Vagina (tissue), 2 donors: ENCODE measurements at regions not wholly inside any gene's neighbourhood (a gene's known extent, or its start where the extent isn't known, plus 50 kb on each side); places are given as distances from the start of the nearest gene placed in this dataset.

Experiments
- DNase-seq, 2 donors: peaks; one replicate each; pipeline ENCODE4 v3.0.0-alpha.2; 2017; ENCODE audit errors: extremely low spot score in 2 of 2
- H3K27ac ChIP-seq: fragments of 200-600 bp; sonication (generic); one replicate; pipeline ENCODE4 v1.5.1; 2019
- H3K27me3 ChIP-seq: fragments of 200-600 bp; sonication (generic); one replicate; pipeline ENCODE4 v1.5.1; 2019
- H3K36me3 ChIP-seq, 2 donors: fragments of 200-600 bp; sonication (generic); one replicate each; pipeline ENCODE4 v1.5.1; 2017 to 2019
- H3K4me1 ChIP-seq: fragments of 200-600 bp; sonication (generic); one replicate; pipeline ENCODE4 v1.5.1; 2019
- H3K4me3 ChIP-seq, 2 donors: fragments of 200-600 bp; sonication (generic); 1 replicate in 1 of 2; 2 replicates in 1 of 2; pipeline ENCODE4 v1.5.1; 2016 to 2019
- H3K9me3 ChIP-seq: fragments of 200-600 bp; sonication (generic); one replicate; pipeline ENCODE4 v1.5.1; 2019
- POLR2A ChIP-seq, 2 donors: fragments of 450-650 bp; IDR thresholded peaks; one replicate each; pipeline ENCODE4 v1.6.1; 2017; ENCODE audit warnings: antibody characterized with exemption in 2 of 2, mild to moderate bottlenecking in 2 of 2, moderate library complexity in 2 of 2
- POLR2AphosphoS5 ChIP-seq, 2 donors: sonication (generic); formaldehyde crosslinking; IDR thresholded peaks; one replicate each; pipeline ENCODE4 v1.9.0; 2017; ENCODE audit warnings: antibody characterized with exemption in 2 of 2, mild to moderate bottlenecking in 2 of 2, low read depth in 1 of 2; ENCODE audit not compliant: insufficient read depth in 1 of 2
- intact Hi-C: fragments of 100-400 bp; cut with DNase I; formaldehyde crosslinking; loops from one replicate; pipeline ENCODE4 v1.15.1; 2023
- TF ChIP-seq, protein P1 (sequence below), 3 experiments: fragments of 450-650 bp in 2 of 3; fragments of 200-600 bp in 1 of 3; sonication (generic) in 1 of 3; IDR thresholded peaks; one replicate each; pipeline ENCODE4 v1.5.1; 2017 to 2019; ENCODE audit warnings: antibody characterized with exemption in 3 of 3, mild to moderate bottlenecking in 2 of 3, moderate library complexity in 2 of 3

DNA sequence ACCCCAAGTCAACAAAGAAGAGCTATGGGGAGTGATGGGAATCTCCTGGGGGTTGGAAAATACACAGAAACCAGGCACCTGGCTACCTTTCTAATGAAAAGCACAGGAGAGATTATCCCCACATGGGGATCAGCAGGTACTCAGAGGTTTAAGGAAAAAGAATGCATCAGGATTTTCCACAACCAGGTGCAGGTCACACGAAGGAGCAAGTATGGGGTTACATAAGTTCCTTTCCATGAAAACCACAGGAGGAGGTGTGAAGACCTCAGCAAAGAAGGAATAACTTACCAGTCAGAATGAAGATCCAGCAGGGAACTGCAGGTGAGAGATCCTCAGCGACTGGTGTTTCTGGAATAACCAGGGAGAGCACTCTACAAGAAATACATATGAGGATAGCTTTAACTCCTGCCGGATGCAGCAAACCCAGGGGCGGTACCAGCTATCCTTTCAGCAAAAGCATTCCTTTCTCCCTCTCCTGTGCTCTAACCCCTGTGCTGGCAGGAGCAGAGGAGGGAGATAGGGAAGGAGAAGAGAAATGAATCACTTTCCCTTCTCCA lies 116.7 kb upstream of the TMEM106B start:
- TF ChIP-seq, protein P1, sequence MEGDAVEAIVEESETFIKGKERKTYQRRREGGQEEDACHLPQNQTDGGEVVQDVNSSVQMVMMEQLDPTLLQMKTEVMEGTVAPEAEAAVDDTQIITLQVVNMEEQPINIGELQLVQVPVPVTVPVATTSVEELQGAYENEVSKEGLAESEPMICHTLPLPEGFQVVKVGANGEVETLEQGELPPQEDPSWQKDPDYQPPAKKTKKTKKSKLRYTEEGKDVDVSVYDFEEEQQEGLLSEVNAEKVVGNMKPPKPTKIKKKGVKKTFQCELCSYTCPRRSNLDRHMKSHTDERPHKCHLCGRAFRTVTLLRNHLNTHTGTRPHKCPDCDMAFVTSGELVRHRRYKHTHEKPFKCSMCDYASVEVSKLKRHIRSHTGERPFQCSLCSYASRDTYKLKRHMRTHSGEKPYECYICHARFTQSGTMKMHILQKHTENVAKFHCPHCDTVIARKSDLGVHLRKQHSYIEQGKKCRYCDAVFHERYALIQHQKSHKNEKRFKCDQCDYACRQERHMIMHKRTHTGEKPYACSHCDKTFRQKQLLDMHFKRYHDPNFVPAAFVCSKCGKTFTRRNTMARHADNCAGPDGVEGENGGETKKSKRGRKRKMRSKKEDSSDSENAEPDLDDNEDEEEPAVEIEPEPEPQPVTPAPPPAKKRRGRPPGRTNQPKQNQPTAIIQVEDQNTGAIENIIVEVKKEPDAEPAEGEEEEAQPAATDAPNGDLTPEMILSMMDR (IDR thresholded peaks at IDR 0.05) = no peak
- TF ChIP-seq POLR2A (IDR thresholded peaks at IDR 0.05) (no peak), POLR2AphosphoS5 (IDR thresholded peaks at IDR 0.05; ENCODE audit: insufficient read depth in 1 of 2, low read depth in 1 of 2) (no peak)
- DNase-seq = no peak

DNA sequence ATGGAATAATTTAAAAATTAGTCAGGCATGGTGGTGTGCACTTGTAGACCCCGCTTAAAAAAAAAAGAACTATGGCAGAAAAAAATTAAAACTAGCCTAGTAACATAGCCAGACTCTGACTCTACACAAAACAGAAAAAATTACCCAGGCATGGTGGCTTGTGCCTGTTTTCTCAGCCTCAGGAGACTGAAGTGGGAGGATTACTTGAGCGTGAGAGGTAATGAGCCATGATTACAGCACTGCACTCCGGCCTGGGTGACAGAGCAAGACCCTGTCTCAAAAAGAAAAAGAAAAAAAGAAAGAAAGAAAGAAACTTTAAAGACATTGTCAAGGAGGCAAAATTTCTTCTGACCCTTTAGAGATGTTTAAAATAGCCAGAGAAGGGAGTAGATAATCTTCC lies 109.0 kb upstream of the TMEM106B start:
- no peaks in the 10 kb centered on the region for H3K9me3 ChIP-seq
- H3K27me3 ChIP-seq = no peaks in the 10 kb centered on the region
- H3K27ac ChIP-seq = no peak overlapping the region
- DNase-seq = no peak
- no peaks in the 10 kb centered on the region for H3K36me3 ChIP-seq
- H3K4me3 ChIP-seq = no peak overlapping the region
- intact Hi-C loops = no loop called here
- peaks cover 3% of the 10 kb centered on the region for H3K4me1 ChIP-seq
- TF ChIP-seq POLR2A (IDR thresholded peaks at IDR 0.05) (no peak), POLR2AphosphoS5 (IDR thresholded peaks at IDR 0.05; ENCODE audit: insufficient read depth in 1 of 2, low read depth in 1 of 2) (no peak)
- TF ChIP-seq, protein P1 (IDR thresholded peaks at IDR 0.05) = no peak

More for the DNA sequence above, 116.7 kb upstream of the TMEM106B start:
- Histone ChIP-seq H3K9me3 (no peaks in the 10 kb centered on the region), H3K27ac (no peak overlapping the region), H3K36me3 (no peaks in the 10 kb centered on the region), H3K4me1 (no peaks in the 10 kb centered on the region), H3K4me3 (no peak overlapping the region), H3K27me3 (no peaks in the 10 kb centered on the region)
- intact Hi-C loops = no loop called here

DNA sequence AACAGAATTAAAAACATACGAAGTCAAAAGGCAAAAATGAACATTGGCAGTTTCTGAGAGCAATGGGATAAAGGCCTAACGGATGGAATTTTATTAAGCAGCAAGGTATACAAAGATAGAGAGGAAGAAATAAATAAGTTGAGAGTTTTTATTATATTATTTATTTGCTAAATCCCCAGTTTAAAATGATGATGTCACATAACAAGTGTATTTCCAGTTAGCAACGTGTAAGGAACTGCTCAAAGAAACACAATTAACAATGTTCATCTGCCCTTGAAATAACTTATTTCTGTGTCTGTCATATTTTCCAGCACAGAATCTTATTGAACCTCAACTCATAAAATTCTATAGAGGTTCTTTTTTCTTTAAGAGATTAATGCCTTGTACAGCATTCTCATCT lies 108.6 kb upstream of the TMEM106B start:
- H3K36me3 ChIP-seq = no peaks in the 10 kb centered on the region
- intact Hi-C loops = no loop called here
- no peak overlapping the region for H3K27ac ChIP-seq
- H3K27me3 ChIP-seq = no peaks in the 10 kb centered on the region
- H3K4me3 ChIP-seq = no peak overlapping the region
- no peaks in the 10 kb centered on the region for H3K9me3 ChIP-seq
- peaks cover 7% of the 10 kb centered on the region for H3K4me1 ChIP-seq
- TF ChIP-seq POLR2A (IDR thresholded peaks at IDR 0.05) (no peak), POLR2AphosphoS5 (IDR thresholded peaks at IDR 0.05; ENCODE audit: insufficient read depth in 1 of 2, low read depth in 1 of 2) (no peak)
- TF ChIP-seq, protein P1 (IDR thresholded peaks at IDR 0.05) = no peak
- no peak for DNase-seq

DNA sequence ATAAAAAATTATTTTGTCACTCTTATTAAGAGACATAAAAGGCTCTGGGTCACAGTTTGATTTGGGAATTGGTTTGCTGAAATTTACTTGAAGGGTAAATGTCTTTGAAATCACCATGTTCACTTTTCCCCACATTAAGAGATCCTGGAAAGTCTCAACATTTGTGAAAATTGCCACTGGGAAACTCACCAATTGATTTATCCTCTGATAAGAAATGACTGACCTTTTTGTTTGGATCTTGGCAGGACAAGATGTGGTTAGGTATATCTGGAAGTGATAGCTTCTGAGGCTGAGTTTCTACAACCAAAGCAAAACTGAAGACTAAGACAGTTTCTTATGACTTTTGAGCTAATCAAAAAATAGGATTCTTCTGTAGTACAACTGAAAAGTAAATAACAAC lies 107.1 kb upstream of the TMEM106B start:
- DNase-seq = no peak
- Histone ChIP-seq H3K27me3 (no peaks in the 10 kb centered on the region), H3K36me3 (no peaks in the 10 kb centered on the region), H3K4me3 (no peak overlapping the region), H3K27ac (no peak overlapping the region), H3K9me3 (no peaks in the 10 kb centered on the region), H3K4me1 (peaks cover 11% of the 10 kb centered on the region)
- intact Hi-C loops = no loop called here
- TF ChIP-seq POLR2A (IDR thresholded peaks at IDR 0.05) = no peak
- no peak for TF ChIP-seq POLR2AphosphoS5 (IDR thresholded peaks at IDR 0.05; ENCODE audit: insufficient read depth in 1 of 2, low read depth in 1 of 2)
- TF ChIP-seq, protein P1 (IDR thresholded peaks at IDR 0.05) = no peak

DNA sequence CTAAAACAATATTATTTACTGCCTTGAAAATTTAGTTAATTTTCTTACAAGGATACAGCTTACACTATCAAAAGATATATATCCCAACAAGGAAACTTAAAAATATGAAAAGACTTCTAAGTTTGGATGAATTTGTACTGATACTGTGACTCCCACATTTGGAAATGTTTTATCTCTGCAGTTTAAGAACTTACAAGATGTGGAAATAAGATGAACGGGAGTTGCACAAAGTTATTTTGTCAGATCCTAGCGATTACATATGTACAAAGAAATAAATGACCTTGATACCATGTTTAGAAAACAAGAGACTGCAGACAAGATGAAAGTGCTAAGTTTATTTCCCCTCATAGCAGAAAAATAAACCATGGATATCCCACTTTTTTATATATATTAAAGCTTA lies 103.7 kb upstream of the TMEM106B start:
- no peak overlapping the region for H3K27ac ChIP-seq
- intact Hi-C loops = no loop called here
- TF ChIP-seq POLR2A (IDR thresholded peaks at IDR 0.05) (no peak), POLR2AphosphoS5 (IDR thresholded peaks at IDR 0.05; ENCODE audit: insufficient read depth in 1 of 2, low read depth in 1 of 2) (no peak)
- TF ChIP-seq, protein P1 (IDR thresholded peaks at IDR 0.05) = no peak

More for the DNA sequence above, 103.7 kb upstream of the TMEM106B start:
- Histone ChIP-seq H3K4me1 (peaks cover 11% of the 10 kb centered on the region), H3K9me3 (no peaks in the 10 kb centered on the region), H3K4me3 (no peak overlapping the region), H3K27me3 (no peaks in the 10 kb centered on the region), H3K36me3 (no peaks in the 10 kb centered on the region)
- no peak for DNase-seq
